Keratinocyte (primary cell): ENCODE measurements at regions not wholly inside any gene's neighbourhood (a gene's known extent, or its start where the extent isn't known, plus 50 kb on each side); places are given as distances from the start of the nearest gene placed in this dataset.

Source experiments
- CTCF ChIP-seq, 3 experiments: IDR thresholded peaks in 1 of 3; conservative IDR thresholded peaks in 1 of 3; optimal IDR thresholded peaks in 1 of 3; 2 replicates in 2 of 3; 3 replicates in 1 of 3; pipeline versions ENCODE3 to v1.5.1; 2011; ENCODE audit warnings: low read length in 3 of 3, mild to moderate bottlenecking in 3 of 3, moderate library complexity in 2 of 3, control low read depth in 1 of 3, inconsistent platforms in 1 of 3; ENCODE audit not compliant: insufficient read depth in 2 of 3; ENCODE audit errors: extremely low read depth in 1 of 3
- EZH2 ChIP-seq: IDR thresholded peaks from one replicate; pipeline ENCODE4 v1.6.1; 2012; ENCODE audit warnings: inconsistent platforms, mild to moderate bottlenecking, low read length, moderate library complexity

- TF ChIP-seq EZH2 = no peak
- no peak for TF ChIP-seq CTCF (optimal IDR thresholded peaks at IDR 0.05 in 1 of 3, IDR thresholded peaks at IDR 0.05 in 1 of 3, conservative IDR thresholded peaks at IDR 0.05 in 1 of 3; ENCODE audit: extremely low read depth in 1 of 3, insufficient read depth in 2 of 3, low read length in 3 of 3)
Measured at GRCh38 chr6:1445650-1446330, 56.4 kb downstream of the FOXF2 start.
